Myocyte (in vitro differentiated cells): ENCODE measurements at regions not wholly inside any gene's neighbourhood (a gene's known extent, or its start where the extent isn't known, plus 50 kb on each side); places are given as distances from the start of the nearest gene placed in this dataset.
A peak's percentile ranks its signal among the peaks of the same experiment; 100 is the strongest.

Experiments
- DNase-seq: peaks from one replicate; pipeline ENCODE4 v3.0.0-alpha.2; 2012; ENCODE audit warnings: low read depth

DNA sequence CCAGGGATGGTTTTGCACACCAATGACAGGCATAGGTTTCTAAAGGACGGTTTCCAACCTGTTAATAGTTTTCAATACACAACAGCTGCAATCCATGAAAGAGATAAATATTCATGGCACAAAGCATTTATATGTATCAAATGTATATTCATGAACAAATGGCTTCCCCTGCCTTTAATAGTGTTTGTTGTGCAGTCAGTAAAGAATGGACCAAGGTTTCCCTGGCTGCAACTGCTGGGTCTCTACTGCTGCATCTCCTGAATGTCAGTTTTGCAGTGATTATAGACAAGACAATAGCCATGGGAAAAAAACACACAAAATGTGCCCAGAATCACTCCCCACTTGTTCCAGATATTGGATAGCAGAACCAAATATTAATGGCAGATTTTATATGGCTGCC is 284.1 kb downstream of the BTG1 start:
- no peak for DNase-seq

DNA sequence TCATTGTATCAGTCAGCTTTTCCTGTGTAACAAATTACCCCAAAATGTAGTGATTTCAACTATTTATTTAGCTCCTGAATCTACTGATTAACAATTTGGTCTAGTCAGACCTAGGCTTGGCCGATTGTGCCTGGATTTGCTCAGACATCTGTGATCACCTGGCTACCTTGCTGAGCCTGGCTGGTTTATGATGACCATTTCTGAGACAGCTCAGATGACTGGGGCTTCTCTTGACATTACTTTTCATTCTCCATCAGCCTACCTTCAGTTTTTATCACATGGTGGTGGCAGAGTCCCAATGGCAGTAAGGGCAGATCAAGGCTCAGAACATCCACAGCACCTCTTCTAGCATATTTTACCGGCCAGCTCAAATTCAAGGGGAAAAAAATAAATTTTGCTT is 286.3 kb downstream of the BTG1 start:
- DNase-seq: no peak

- DNase-seq: no peak
Observed at GRCh38 chr12:91857813-91858542, 287.7 kb downstream of the BTG1 start.

DNA sequence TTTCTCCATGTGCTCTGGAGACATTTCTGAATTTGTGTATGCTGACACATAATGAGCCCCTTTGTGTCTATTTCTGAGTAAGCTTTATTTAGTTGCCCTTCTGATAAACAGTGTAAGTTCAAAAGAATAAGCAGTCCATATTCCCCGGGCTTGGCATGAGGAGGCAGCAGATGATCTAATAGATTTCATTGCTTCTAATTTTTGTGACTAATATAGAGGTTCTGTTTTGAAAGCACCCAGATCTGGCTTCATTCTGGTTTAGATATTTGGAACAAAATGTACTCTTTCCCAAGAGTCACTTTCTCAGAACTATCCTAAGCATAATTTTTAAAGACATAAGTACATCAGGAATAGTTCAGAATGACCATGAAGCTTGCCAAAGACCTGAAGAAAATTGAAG is 290.9 kb downstream of the BTG1 start:
- DNase-seq: peak; percentile 13

- no peak for DNase-seq
Observed at GRCh38 chr12:91853350-91854127, 292.1 kb downstream of the BTG1 start.

DNA sequence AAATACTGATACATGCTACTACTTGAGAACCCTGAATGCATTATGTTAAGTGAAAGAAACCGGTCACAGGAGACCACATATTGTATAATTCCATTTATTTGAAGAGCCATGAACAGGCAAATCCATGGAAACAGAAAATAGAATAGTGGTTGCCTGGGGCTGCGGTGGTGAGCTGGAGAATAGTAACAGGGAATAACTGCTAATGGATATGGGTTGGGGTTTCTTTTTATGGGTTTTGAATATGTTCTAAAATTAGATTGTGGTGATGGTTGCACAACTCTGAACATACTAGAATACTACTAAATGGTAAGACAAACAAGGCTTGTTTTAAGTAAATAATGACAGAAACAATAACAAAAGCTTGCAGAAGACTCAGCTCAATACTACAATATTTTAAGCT is 293.0 kb downstream of the BTG1 start:
- DNase-seq: peak; percentile 73

- peak; percentile 22 for DNase-seq
Observed at GRCh38 chr12:91851741-91852477, 293.7 kb downstream of the BTG1 start.

- no peak for DNase-seq
Observed at GRCh38 chr12:91846466-91847055, 299.1 kb downstream of the BTG1 start.

DNA sequence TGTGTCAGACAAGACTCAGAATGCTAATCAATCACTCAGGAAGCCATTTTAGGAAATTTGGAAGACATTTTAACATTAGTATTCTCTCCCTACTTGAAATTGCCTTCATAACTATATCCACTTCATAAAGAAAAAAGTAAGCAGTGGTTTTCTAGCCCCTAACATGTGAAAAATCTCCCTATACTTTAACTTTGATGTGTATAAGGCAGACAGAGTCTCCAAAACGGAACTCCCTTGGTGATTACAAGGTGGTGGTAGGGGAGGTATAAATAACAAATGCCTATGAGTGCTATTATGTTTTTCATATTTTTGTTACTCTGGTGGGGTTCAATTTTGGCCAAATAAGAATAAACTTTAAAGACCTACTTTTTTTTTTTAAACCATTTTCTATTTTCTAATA is 300.3 kb downstream of the BTG1 start:
- no peak for DNase-seq

GRCh38 chr12:91841822-91842221 is 303.8 kb downstream of the BTG1 start:
- DNase-seq: no peak

DNA sequence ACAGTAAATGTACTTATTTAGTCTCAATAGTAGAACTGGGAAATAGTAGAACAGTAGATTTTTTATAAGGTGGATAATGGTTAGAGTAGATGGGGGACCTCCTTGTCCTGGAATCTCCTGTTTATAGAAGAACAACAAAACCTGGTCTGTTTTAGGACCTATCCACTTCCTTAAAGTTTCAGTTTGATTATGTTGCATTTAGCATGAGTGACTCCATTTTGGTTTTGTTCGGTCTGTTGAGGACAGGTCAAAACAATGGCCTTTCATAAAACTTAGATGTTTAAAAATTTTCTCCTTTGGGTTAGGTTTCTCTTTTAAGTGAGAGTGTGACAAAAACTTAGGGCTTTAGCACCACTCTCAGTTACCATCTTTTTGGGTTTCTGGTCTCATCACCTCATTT is 308.9 kb downstream of the BTG1 start:
- no peak for DNase-seq

DNA sequence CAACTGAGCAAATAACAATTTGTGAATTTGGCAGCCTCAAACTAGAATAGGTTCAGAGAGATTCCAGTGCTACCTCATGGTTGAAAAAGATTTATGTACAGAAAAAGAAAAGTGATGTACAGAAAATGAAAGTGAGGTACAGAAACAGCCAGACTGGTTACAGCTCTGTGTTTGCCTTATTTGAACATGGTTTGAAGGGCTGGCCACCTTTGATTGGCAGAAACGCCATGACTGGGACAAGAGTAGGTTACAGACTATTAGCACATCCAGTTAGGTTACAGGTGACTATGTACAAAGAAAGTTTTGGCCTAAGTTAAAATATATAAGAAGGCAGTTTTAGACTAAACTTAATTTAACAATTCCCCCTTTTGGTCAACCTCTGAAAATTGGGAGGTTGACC is 309.4 kb downstream of the BTG1 start:
- DNase-seq: no peak

- DNase-seq: no peak
Observed at GRCh38 chr12:91835693-91836092, 310.0 kb downstream of the BTG1 start.

DNA sequence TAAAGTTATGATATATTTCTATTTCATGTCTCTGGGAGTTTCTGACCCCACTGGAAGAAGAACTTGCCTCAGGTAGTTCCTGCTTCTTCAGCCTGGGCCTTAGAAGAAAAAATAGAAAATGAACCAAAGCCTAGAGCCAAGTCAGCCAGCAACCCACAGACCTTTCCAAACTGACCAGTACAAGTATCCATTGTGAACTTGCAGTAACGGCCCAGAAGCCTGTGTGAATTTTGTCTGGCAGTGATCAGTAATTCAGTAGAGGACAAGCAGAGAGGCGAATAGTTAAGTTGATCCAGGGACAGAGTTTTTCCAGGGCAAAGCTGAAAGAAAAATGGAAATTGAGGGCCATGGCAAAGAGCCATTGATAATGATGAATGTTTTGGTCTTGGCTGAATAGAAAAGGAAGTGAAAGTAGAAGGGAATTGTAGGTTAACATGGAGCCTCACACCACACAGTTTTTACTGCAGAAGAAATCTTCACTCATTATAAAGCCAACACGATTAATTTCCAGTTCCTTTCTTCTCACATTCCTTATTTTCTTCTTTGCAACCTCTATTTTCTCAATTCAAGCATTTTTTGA is 311.8 kb downstream of the BTG1 start:
- DNase-seq: no peak

DNA sequence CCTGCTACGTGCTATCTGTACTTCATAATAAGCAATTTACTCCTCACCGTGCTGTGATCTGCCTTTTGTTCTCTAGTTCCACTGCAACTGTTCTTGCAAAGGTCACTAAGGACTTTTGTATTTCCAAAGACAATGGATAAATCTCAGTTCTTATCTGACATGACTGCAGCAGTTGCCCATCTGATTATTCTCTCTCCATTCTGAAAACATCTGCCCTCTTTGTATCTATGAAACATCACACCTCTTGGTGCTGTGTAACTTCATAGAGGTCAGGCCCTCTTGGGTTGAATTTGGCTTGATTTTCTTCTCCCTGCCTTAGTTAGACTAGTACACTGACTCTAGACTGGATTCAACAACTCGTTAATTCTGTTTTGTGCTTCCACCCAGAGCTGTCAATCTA is 319.6 kb downstream of the BTG1 start:
- DNase-seq: no peak

DNA sequence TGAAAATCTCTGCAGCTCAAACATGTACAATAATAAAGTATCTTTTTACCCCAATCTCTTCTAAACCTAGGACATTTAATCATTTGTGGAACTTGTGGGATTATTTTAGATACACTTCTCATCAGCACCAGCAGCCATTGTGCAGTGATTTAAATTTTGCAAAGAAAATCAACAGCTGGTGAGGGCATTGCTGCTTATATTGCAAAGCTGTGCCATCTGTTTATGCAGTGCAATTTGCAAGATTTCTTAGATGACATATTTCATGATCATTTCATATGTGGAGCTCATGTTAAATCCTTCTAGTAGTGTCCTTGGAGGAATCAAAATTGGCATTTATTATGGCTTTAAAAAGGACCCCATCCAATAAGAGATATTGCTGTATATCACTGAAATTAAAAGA is 320.7 kb downstream of the BTG1 start:
- no peak for DNase-seq

GRCh38 chr12:91819132-91819447 is 326.6 kb downstream of the BTG1 start:
- no peak for DNase-seq

GRCh38 chr12:91818227-91819131 is 327.2 kb downstream of the BTG1 start:
- no peak for DNase-seq

DNA sequence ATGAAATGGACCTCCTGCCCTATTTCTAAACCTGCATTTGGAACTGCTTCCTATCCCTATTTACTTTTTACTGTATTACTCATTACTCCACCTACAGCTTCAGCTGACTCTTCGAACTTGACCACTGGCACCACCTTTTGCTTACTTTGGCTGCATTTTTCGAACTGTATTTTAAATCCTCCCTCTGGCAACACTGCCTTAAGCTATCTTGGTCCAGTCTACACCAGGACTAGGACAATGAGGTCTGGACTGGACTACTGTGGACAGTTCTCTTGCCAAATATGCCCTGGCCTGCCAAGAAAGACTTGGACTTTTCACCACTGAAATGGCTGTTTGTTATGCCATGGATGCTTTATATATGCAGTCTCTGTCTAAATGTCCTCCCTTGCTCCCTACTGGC is 328.1 kb downstream of the BTG1 start:
- DNase-seq: no peak

GRCh38 chr12:91813701-91814100 is 331.9 kb downstream of the BTG1 start:
- DNase-seq: no peak
